T47D (cell line): ENCODE measurements at regions not wholly inside any gene's neighbourhood (a gene's known extent, or its start where the extent isn't known, plus 50 kb on each side); places are given as distances from the start of the nearest gene placed in this dataset.

Experiments used
- DNase-seq, 2 experiments: peaks; one replicate each; pipeline versions ENCODE4 v3.0.0 to v3.0.0-alpha.2; 2011 to 2012; ENCODE audit warnings: low read depth in 1 of 2, low spot score in 1 of 2
- JUND ChIP-seq: IDR thresholded peaks from 2 replicates; pipeline ENCODE4 v1.6.1; 2012; ENCODE audit warnings: low read depth
- in situ Hi-C: cut with HindIII; loops from 2 replicates; pipeline ENCODE4 v1.10.0; 2016; ENCODE audit warnings: low sequenced_read_pairs, low pct_unique_long_range_greater_than_20kb

DNA sequence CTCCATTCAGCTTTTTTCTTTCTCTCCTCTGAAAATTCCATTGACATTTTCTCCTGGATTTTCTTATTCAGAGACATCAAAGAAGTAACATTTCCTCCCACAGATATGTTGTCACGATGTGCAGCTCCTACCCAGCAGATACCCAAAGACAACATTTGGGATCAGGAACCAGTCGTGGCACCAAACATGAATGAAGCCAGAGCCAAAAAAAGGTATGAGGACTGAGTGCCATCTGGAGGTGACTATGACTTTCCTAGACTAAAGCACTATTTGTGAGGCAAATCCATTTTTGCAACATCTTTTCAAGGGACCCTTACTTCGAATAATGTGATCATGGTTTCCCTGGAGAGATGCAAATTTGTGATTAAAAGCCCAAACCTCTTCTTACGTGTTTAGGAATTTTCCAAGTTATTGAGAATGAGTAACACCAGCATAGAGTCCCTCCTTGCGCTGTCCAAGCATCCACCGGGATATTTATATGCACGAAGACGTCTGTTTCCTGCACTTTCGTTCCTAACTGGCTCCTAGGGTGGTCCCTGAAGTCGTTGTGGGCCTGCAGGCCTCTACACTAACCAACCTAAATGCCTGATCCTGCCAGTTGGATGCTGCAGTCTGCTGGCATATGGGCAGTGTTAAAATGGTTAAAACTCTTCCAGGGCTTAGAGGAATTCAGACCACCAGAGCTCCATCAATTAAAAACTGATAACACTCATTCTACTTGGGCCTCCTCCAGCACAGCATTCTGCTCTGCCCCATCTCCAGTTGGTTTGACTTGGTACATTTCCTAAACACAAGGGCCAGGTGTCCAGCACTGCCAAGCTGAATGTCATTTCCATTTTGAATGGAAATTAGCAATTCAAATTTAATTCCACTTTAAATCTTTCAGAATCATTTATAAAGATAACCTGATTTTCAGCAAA, 256.6 kb downstream of the C6orf118 start:
- in situ Hi-C loops: no loop called here
- DNase-seq: no peak
- TF ChIP-seq JUND: no peak

DNA sequence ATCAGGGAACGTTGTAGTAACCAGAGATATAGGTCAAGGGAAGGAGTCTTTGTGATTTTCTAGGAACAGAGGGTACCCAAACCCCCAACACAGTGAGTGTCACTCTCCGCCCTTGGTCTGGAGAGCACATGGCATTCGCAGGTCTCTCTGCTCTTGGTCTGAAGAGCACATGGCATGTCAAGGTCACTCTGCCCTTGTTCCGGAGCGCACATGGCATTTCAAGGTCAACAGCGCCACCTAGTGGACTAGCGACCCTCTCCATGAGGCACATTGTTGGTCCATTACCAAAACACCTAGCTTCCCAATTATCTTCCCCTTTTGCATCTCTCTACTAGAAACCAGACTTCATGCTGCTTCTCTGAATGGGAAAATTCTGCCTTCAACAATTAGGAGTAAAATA, 260.0 kb downstream of the C6orf118 start:
- in situ Hi-C loops: no loop called here
- no peak for TF ChIP-seq JUND
- peak in 1 of 2 experiments; percentile 18 for DNase-seq

- no peak for TF ChIP-seq JUND
- DNase-seq: no peak
- in situ Hi-C loops: no loop called here
Measured at GRCh38 chr6:165047952-165048351, 261.5 kb downstream of the C6orf118 start.

- TF ChIP-seq JUND: no peak
- in situ Hi-C loops: no loop called here
- no peak for DNase-seq
Measured at GRCh38 chr6:165045631-165046030, 263.8 kb downstream of the C6orf118 start.

GRCh38 chr6:165042912-165043311, 266.5 kb downstream of the C6orf118 start:
- in situ Hi-C loops: no loop called here
- no peak for TF ChIP-seq JUND

DNA sequence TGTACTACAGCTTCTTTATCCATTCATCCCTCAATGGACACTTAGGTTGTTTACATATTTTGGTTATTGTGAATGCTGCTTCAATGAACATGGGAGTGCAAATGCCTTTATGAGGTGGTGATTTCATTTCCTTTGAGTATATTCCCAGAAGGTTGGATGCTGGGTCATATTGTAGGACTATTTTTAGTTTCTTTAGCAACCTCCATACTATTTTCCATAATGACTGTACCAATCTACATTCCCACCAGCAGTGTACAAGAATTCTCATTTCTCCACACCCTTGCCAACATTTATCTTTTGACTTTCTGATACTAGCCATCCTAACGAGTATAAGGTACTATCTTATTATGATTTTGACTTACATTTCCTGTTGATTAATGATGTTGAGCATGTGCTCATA, 269.0 kb downstream of the C6orf118 start:
- no peak for DNase-seq
- in situ Hi-C loops: no loop called here
- TF ChIP-seq JUND: no peak

More at GRCh38 chr6:165042912-165043311, 266.5 kb downstream of the C6orf118 start:
- DNase-seq: no peak

- no peak for DNase-seq
- in situ Hi-C loops: no loop called here
- no peak for TF ChIP-seq JUND
Measured at GRCh38 chr6:165034271-165034741, 275.1 kb downstream of the C6orf118 start.

- TF ChIP-seq JUND: no peak
Measured at GRCh38 chr6:165031502-165031901, 277.9 kb downstream of the C6orf118 start.

GRCh38 chr6:165025040-165025439, 284.4 kb downstream of the C6orf118 start:
- TF ChIP-seq JUND: no peak
- in situ Hi-C loops: no loop called here
- no peak for DNase-seq

More at GRCh38 chr6:165031502-165031901, 277.9 kb downstream of the C6orf118 start:
- in situ Hi-C loops: no loop called here
- no peak for DNase-seq

DNA sequence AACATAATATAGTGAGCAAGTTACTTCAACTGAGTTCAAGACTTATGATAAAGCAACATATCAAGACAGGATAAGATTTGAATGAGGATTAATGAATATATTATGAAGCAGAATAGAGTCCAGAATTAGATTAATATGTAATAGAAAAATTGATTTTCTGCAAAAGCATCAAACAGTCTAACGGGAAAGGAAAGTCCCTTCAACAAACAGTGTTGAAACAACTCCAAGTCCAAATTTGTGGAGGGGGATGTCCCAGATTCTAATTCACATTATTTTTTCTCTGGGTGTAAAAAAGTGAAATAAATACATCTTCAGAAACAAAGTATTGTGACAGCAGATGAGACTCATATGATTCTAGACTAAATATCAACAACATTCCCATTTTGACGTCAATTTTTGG, 289.7 kb downstream of the C6orf118 start:
- DNase-seq: no peak
- no peak for TF ChIP-seq JUND
- in situ Hi-C loops: no loop called here

- DNase-seq: no peak
- TF ChIP-seq JUND: no peak
- in situ Hi-C loops: no loop called here
Measured at GRCh38 chr6:165015676-165016075, 293.7 kb downstream of the C6orf118 start.

DNA sequence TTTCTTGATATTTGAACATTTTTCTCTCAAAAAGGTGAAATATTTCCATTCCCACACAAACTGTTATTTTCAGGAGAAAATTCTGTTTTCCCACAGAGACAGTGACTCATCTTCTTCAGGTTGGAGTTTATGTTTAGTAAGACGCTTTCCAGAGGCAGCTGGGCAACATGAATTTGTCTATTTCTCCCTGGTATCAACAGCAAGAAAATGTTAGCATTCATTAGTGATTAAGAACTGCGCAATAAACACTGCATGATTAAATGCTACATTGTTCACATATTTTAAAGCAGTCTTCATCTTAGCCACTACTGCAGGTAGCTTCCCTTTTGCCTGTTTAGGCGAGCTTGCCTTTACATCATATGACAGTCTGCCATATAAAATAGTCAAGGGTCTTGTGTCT, 295.7 kb downstream of the C6orf118 start:
- in situ Hi-C loops: no loop called here
- no peak for TF ChIP-seq JUND
- no peak for DNase-seq

DNA sequence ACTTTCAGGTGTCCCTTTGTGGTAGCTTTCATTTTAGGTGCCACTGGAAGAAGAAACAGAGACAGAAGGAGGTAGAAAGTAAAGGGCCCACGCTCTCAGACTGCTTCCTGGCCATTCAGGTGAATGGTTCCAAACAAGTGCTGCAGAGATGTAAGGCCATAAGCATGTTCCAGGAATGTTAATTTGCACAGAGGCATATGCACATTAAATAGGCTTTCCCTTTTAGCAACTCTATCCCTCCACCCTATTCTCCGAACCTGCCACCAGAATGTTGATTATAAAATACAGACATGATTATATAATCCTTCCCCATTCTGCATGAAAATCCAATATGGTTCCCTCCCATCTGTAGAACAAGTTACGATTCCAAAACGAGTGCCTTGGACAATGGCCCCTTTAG, 297.2 kb downstream of the C6orf118 start:
- no peak for TF ChIP-seq JUND
- DNase-seq: no peak
- in situ Hi-C loops: no loop called here
